Heart right ventricle (tissue), 16 donors: ENCODE measurements at regions not wholly inside any gene's neighbourhood (a gene's known extent, or its start where the extent isn't known, plus 50 kb on each side); places are given as distances from the start of the nearest gene placed in this dataset.

ENCODE experiments used
- ATAC-seq, 8 donors: fragments of 200-7000 bp; cut with Tn5 transposase; one replicate each; pipeline ENCODE4 v1.9.1; 2020; ENCODE audit warnings: mild to moderate bottlenecking in 8 of 8, moderate library complexity in 8 of 8, moderate number of reproducible peaks in 1 of 8
- DNase-seq, 2 donors: peaks; one replicate each; pipeline ENCODE4 v3.0.0-alpha.2; 2020
- H3K27ac ChIP-seq, 10 donors: fragments of 200-600 bp; sonication (generic) in 2 of 10; one replicate each; pipeline versions ENCODE4 v1.5.0 to v1.8.0; 2020 to 2022; ENCODE audit warnings: mild to moderate bottlenecking in 3 of 10
- H3K27me3 ChIP-seq, 7 donors: fragments of 200-600 bp; one replicate each; pipeline ENCODE4 v1.8.0; 2021 to 2022; ENCODE audit warnings: mild to moderate bottlenecking in 2 of 7
- H3K36me3 ChIP-seq, 9 donors: fragments of 200-600 bp; sonication (generic) in 1 of 9; one replicate each; pipeline versions ENCODE4 v1.5.0 to v1.8.0; 2020 to 2022; ENCODE audit warnings: mild to moderate bottlenecking in 2 of 9
- H3K4me1 ChIP-seq, 9 donors: fragments of 200-600 bp; sonication (generic) in 1 of 9; one replicate each; pipeline versions ENCODE4 v1.5.0 to v1.8.0; 2020 to 2022; ENCODE audit warnings: mild to moderate bottlenecking in 4 of 9
- H3K4me3 ChIP-seq, 10 donors: fragments of 200-600 bp; sonication (generic) in 2 of 10; one replicate each; pipeline versions ENCODE4 v1.5.0 to v1.8.0; 2020 to 2022; ENCODE audit warnings: mild to moderate bottlenecking in 7 of 10, moderate library complexity in 2 of 10
- H3K9me3 ChIP-seq, 11 donors: fragments of 200-600 bp in 10 of 11; sonication (generic) in 2 of 11; one replicate each; pipeline versions ENCODE4 v1.5.0 to v1.8.0; 2013 to 2022; ENCODE audit warnings: mild to moderate bottlenecking in 2 of 11, control low read depth in 1 of 11, moderate library complexity in 1 of 11
- WGBS, 2 donors: extraction: QIAGEN DNeasy Blood & Tissue Kit; methylation state at CpG; one replicate each; pipeline ENCODE4 v1.1.7; 2013; ENCODE audit warnings: inconsistent platforms in 1 of 2; 5-methylcytosine and 5-hydroxymethylcytosine counted together
- intact Hi-C, 10 donors: fragments of 100-400 bp; cut with DNase I; formaldehyde crosslinking; loops; one replicate each; pipeline versions ENCODE4 v1.11.1 to v1.14.2; 2022
- TF ChIP-seq, protein P1 (sequence below), 9 donors: fragments of 200-600 bp; sonication (generic) in 2 of 9; IDR thresholded peaks; one replicate each; pipeline versions ENCODE4 v1.5.0 to v1.8.0; 2021 to 2022; ENCODE audit warnings: antibody characterized with exemption in 9 of 9, mild to moderate bottlenecking in 5 of 9, moderate library complexity in 1 of 9
- donor health status: Arrhythmogenic right ventricular cardiomyopathy.
- donor health status: ischemic (EF 13 %, LVEDD 7.1; RV severe dilation, severe dysfunction).
- donor health status: healthy with polysubstance abuse.
- donor health status: DM: no; HTN: yes; CAD: no.
- donor health status: DM: no; HTN: no; CAD: no.
- donor health status: ischemic (EF 25% LVEDD 6.9; RV normal size, moderate dysfunction).
- donor health status: ischemic (EF 25% LVEDD 5.7; RV mildly dilated, moderate dysfunction).
- donor health status: healthy.
- donor health status: DM: yes; HTN: yes; CAD: no.
- donor health status: Ischemic cardiomyopathy.
- donor health status: ischemic (EF 35%, LVEDD 5.7; RV mildly dilated, moderate dysfunction).
- donor health status: nonischemic (EF 11% LVEDD 7.7; RV severe dilation, severe dysfunction).
- donor health status: DM: yes; HTN: yes; CAD: no.
- donor health status: PGD.
- donor health status: ischemic (EF 29% LVEDD 5.4; RV normal size, mild dysfunction).
- donor health status: nonischemic (EF 23%, LVEDD 6.1; RV moderate dilation, normal function).

DNA sequence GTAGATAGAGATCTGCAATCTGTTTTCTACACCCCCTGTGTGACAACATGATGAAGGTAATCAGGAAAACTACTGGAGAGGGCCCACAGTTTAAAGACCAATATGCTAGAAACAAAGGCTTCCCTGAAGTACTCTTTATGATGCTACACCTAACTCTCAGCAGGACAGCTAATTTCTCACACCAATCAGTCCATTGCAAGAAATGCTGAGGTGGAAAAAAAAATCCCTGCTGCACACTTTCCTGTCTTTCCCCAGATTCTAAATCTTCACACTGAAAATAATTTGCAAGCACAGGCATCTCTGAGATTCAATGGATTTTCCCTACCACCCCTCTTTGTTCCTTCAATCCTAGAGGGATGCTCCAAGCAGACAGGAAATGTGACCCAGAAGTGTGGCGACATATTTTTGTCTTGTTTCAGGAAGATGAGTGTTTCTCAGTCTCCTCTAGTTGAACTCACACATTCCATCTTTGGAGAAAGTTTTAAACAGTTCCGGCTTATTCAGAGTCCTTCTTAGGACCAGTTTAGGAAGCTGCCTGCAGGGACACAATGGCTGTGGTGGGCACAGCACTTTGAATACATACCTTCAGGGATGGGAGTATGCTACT is 671.6 kb downstream of the DIAPH3 start:
- TF ChIP-seq, protein P1, sequence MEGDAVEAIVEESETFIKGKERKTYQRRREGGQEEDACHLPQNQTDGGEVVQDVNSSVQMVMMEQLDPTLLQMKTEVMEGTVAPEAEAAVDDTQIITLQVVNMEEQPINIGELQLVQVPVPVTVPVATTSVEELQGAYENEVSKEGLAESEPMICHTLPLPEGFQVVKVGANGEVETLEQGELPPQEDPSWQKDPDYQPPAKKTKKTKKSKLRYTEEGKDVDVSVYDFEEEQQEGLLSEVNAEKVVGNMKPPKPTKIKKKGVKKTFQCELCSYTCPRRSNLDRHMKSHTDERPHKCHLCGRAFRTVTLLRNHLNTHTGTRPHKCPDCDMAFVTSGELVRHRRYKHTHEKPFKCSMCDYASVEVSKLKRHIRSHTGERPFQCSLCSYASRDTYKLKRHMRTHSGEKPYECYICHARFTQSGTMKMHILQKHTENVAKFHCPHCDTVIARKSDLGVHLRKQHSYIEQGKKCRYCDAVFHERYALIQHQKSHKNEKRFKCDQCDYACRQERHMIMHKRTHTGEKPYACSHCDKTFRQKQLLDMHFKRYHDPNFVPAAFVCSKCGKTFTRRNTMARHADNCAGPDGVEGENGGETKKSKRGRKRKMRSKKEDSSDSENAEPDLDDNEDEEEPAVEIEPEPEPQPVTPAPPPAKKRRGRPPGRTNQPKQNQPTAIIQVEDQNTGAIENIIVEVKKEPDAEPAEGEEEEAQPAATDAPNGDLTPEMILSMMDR (IDR thresholded peaks at IDR 0.05), result no peak
- Histone ChIP-seq H3K36me3 (no peaks in the 10 kb centered on the region), H3K27ac (peak overlapping the region in 1 of 10 donors; percentile 8), H3K4me1 (peaks cover 0 to 42% (median 22%) of the 10 kb centered on the region in 9 donors), H3K27me3 (no peaks in the 10 kb centered on the region), H3K9me3 (no peaks in the 10 kb centered on the region), H3K4me3 (no peak overlapping the region)
- 74 to 77% methylated on average over 2 of the region's 2 CpGs for WGBS, 2 donors
- ATAC-seq, result peak in 1 of 8 donors; percentile 36
- DNase-seq, result no peak
- intact Hi-C loops, result loop anchor here in 2 of 10 donors (10.0 kb wide), 2 partner anchors 47 to 183 kb away; no protein-coding TSS in a partner anchor

DNA sequence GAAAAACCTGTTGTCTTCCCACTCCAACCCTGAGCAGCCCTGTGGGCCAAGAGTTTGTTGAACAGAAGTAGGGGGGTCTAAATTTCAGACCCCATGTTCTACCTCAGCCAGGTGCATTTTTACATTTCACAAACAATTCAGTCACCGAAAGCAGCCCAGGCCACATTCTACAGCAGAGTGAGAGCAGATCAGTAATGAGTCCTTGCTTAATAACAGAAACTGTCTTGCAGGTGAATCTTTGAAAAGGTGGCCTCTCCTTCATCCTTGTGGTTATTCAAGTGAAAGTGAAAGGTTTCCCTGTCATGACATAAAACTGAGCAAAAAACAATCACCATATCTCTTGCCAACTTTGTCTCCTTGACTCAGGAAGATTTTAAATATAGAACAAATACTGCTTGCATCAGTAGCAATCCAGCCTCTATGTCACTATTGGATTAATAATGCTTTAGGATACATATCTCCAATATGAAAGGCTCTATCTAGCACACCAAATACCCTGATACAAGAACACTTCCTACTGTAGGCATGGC is 670.2 kb downstream of the DIAPH3 start:
- Histone ChIP-seq H3K4me3 (no peak overlapping the region), H3K27me3 (no peaks in the 10 kb centered on the region), H3K27ac (peak overlapping the region in 5 of 10 donors; percentile 9 to 67 (median 44)), H3K4me1 (peaks cover 0 to 49% (median 25%) of the 10 kb centered on the region in 9 donors), H3K36me3 (no peaks in the 10 kb centered on the region), H3K9me3 (no peaks in the 10 kb centered on the region)
- TF ChIP-seq, protein P1 (IDR thresholded peaks at IDR 0.05), result no peak
- ATAC-seq (no peak), DNase-seq (no peak)
- intact Hi-C loops, result loop anchor here in 2 of 10 donors (10.0 kb wide), 2 partner anchors 49 to 181 kb away; no protein-coding TSS in a partner anchor
- WGBS, 2 donors, result 92 to 100% methylated on average over 1 of the region's 1 CpG

DNA sequence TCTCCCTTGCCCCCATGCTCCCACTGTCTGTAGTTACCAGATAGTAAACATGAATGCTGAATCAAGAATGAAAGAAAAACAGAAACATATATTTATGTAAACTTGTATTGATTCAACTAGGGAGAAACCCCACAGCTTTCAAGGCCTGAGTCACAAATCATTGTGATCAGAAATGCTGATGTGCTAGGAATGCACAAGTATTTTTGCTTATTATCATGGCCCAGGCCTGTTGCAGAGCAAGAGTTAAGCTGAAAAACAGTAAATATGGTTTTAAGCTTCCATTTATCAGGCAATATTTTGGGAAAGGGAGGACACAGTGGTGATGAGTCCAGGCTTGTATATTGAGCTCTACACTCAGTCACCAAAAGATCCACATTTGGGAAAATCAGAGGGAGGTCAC is 669.6 kb downstream of the DIAPH3 start:
- no peaks in the 10 kb centered on the region for H3K36me3 ChIP-seq
- no peak overlapping the region for H3K4me3 ChIP-seq
- intact Hi-C loops, result loop anchor here in 2 of 10 donors (1.0 to 10.0 kb wide), 3 partner anchors 49 to 181 kb away; no protein-coding TSS in a partner anchor
- peak overlapping the region in 7 of 10 donors; percentile 2 to 67 (median 28) for H3K27ac ChIP-seq
- ATAC-seq (no peak), DNase-seq (no peak)
- no peaks in the 10 kb centered on the region for H3K9me3 ChIP-seq
- TF ChIP-seq, protein P1 (IDR thresholded peaks at IDR 0.05), result no peak
- H3K4me1 ChIP-seq, result peaks cover 0 to 49% (median 25%) of the 10 kb centered on the region in 9 donors
- no peaks in the 10 kb centered on the region for H3K27me3 ChIP-seq

DNA sequence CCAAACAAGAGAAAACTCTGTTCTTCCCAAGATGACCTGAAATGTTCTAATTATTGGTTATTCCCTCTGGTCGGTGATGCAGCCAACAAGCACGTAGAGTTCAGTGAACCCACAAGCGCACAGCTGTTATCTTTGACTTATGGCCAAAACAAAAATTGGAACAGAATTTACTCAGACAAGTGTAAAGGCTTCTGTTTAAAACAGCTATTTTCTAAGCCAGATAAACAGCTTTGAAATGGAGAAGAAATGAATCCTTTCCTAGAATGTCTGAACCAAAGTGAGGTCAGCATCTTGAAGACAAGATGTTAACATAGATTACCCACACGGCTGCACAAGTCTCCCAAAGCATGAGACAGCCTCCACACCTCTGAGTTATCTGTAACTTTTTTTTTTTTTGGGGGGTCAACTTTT is 669.2 kb downstream of the DIAPH3 start:
- peak in 1 of 2 donors; percentile 69 for DNase-seq
- TF ChIP-seq, protein P1 (IDR thresholded peaks at IDR 0.05), result no peak

More for the DNA sequence above, 669.2 kb downstream of the DIAPH3 start:
- Histone ChIP-seq H3K4me1 (peaks cover 0 to 49% (median 25%) of the 10 kb centered on the region in 9 donors), H3K4me3 (no peak overlapping the region), H3K36me3 (no peaks in the 10 kb centered on the region), H3K27ac (peak overlapping the region in 5 of 10 donors; percentile 24 to 67 (median 44)), H3K9me3 (no peaks in the 10 kb centered on the region), H3K27me3 (no peaks in the 10 kb centered on the region)
- intact Hi-C loops, result loop anchor here in 2 of 10 donors (1.0 to 10.0 kb wide), 3 partner anchors 50 to 180 kb away; no protein-coding TSS in a partner anchor
- 31 to 46% methylated on average over 4 of the region's 4 CpGs for WGBS, 2 donors
- ATAC-seq, result peak; percentile 26 to 91 (median 84)
